ENCODE measurements at regions not wholly inside any gene's neighbourhood (a gene's known extent, or its start where the extent isn't known, plus 50 kb on each side); places are given as distances from the start of the nearest gene placed in this dataset.

GRCh38 chr13:73496711-73497110 lies 437.9 kb downstream of the KLF5 start:
- no peaks in the 10 kb centered on the region for H3K27me3 ChIP-seq (replicated peaks; ENCODE audit: control insufficient read depth, insufficient read depth, low read length)

DNA sequence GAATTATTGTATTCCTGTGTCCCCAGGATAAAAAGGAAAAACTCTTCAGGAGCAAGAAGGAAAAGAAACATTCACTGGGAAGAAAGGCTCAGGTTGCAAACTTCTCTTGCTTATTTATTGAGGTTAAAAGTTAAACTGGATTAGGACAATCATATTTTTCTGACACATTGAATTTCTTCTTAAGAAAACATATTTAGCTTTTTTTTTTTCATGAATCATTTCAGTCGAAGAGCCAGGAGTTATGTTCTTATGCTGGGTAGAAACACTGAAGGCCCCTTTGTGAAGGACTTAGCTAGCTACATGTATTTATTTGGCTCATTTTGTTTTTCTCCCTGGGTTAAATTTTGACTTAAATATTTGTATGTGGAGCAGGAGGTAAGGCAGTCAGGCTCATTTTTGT lies 434.0 kb downstream of the KLF5 start:
- no peaks in the 10 kb centered on the region for H3K9me3 ChIP-seq (ENCODE audit: control insufficient read depth, low read length)
- no peak overlapping the region for H3K9ac ChIP-seq (ENCODE audit: low read length)
- H3K27me3 ChIP-seq (replicated peaks; ENCODE audit: control insufficient read depth, insufficient read depth, low read length): no peaks in the 10 kb centered on the region
- peak; percentile 70 for DNase-seq (ENCODE audit: low read depth)
- no peak overlapping the region for H3K4me3 ChIP-seq (ENCODE audit: low read length)
- no peaks in the 10 kb centered on the region for H3K4me1 ChIP-seq (ENCODE audit: control insufficient read depth, insufficient read depth, low read length)
- H3K36me3 ChIP-seq (ENCODE audit: control insufficient read depth, insufficient read depth, low read length, severe bottlenecking): no peaks in the 10 kb centered on the region

More at GRCh38 chr13:73496711-73497110, 437.9 kb downstream of the KLF5 start:
- peak; percentile 27 for DNase-seq (ENCODE audit: low read depth)
- H3K9ac ChIP-seq (ENCODE audit: low read length): no peak overlapping the region
- H3K36me3 ChIP-seq (ENCODE audit: control insufficient read depth, insufficient read depth, low read length, severe bottlenecking): no peaks in the 10 kb centered on the region
- no peaks in the 10 kb centered on the region for H3K4me1 ChIP-seq (ENCODE audit: control insufficient read depth, insufficient read depth, low read length)
- no peak overlapping the region for H3K4me3 ChIP-seq (ENCODE audit: low read length)
- no peaks in the 10 kb centered on the region for H3K9me3 ChIP-seq (ENCODE audit: control insufficient read depth, low read length)

GRCh38 chr13:73482556-73482955 lies 423.8 kb downstream of the KLF5 start:
- H3K36me3 ChIP-seq (ENCODE audit: control insufficient read depth, insufficient read depth, low read length, severe bottlenecking): no peaks in the 10 kb centered on the region
- no peak overlapping the region for H3K9ac ChIP-seq (ENCODE audit: low read length)
- H3K9me3 ChIP-seq (ENCODE audit: control insufficient read depth, low read length): no peaks in the 10 kb centered on the region
- H3K27me3 ChIP-seq (replicated peaks; ENCODE audit: control insufficient read depth, insufficient read depth, low read length): no peaks in the 10 kb centered on the region
- no peak for DNase-seq (ENCODE audit: low read depth)
- H3K4me3 ChIP-seq (ENCODE audit: low read length): no peak overlapping the region
- peaks cover 20% of the 10 kb centered on the region for H3K4me1 ChIP-seq (ENCODE audit: control insufficient read depth, insufficient read depth, low read length)

GRCh38 chr13:73481886-73482445 lies 423.2 kb downstream of the KLF5 start:
- no peaks in the 10 kb centered on the region for H3K27me3 ChIP-seq (replicated peaks; ENCODE audit: control insufficient read depth, insufficient read depth, low read length)
- H3K4me3 ChIP-seq (ENCODE audit: low read length): no peak overlapping the region
- no peak overlapping the region for H3K9ac ChIP-seq (ENCODE audit: low read length)
- H3K36me3 ChIP-seq (ENCODE audit: control insufficient read depth, insufficient read depth, low read length, severe bottlenecking): no peaks in the 10 kb centered on the region
- no peak for DNase-seq (ENCODE audit: low read depth)
- no peaks in the 10 kb centered on the region for H3K9me3 ChIP-seq (ENCODE audit: control insufficient read depth, low read length)
- H3K4me1 ChIP-seq (ENCODE audit: control insufficient read depth, insufficient read depth, low read length): peaks cover 20% of the 10 kb centered on the region

DNA sequence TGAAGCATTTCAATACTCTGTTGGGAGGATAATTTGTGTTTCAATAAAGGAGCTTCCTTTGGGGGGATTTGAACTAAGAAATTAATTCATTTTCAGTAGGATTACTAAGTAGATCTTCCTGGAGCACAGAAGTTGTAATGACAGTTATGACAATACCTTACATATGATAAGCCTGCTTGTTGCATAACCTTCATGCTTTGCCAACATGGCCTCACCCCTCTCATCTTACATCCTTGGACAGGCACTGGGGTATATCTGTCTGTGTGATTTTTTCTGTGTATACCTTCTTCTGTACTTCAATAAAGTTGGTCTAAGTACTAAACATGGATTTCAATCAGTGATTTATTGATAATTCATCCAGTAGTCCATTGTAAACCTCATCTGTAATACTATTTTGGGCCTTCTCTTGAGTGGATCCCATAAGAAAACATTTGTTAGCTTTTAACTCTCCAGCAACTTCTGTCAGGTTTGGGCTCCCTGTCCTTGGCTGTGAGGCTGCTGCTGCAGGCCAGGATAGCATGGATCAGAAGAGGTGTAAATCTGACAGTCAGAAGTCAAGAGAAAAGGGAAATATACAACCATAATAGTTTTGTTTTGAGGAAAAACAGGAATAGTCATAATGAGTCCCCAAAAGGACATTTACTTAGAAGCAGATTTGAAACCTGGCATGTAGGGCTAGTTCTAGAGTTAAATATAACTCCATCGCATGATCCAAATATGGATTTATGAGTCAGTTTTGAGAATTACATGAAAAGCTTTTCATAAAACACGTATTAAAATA lies 422.2 kb downstream of the KLF5 start:
- Histone ChIP-seq H3K9ac (ENCODE audit: low read length) (no peak overlapping the region), H3K36me3 (ENCODE audit: control insufficient read depth, insufficient read depth, low read length, severe bottlenecking) (no peaks in the 10 kb centered on the region), H3K27me3 (replicated peaks; ENCODE audit: control insufficient read depth, insufficient read depth, low read length) (no peaks in the 10 kb centered on the region), H3K4me3 (ENCODE audit: low read length) (no peak overlapping the region), H3K9me3 (ENCODE audit: control insufficient read depth, low read length) (no peaks in the 10 kb centered on the region), H3K4me1 (ENCODE audit: control insufficient read depth, insufficient read depth, low read length) (peaks cover 20% of the 10 kb centered on the region)
- DNase-seq (ENCODE audit: low read depth): peak; percentile 17

- DNase-seq (ENCODE audit: low read depth): no peak
- Histone ChIP-seq H3K36me3 (ENCODE audit: control insufficient read depth, insufficient read depth, low read length, severe bottlenecking) (no peaks in the 10 kb centered on the region), H3K4me3 (ENCODE audit: low read length) (no peak overlapping the region), H3K27me3 (replicated peaks; ENCODE audit: control insufficient read depth, insufficient read depth, low read length) (no peaks in the 10 kb centered on the region), H3K4me1 (ENCODE audit: control insufficient read depth, insufficient read depth, low read length) (peaks cover 20% of the 10 kb centered on the region), H3K9me3 (ENCODE audit: control insufficient read depth, low read length) (no peaks in the 10 kb centered on the region), H3K9ac (ENCODE audit: low read length) (no peak overlapping the region)
Measured at GRCh38 chr13:73479856-73480255, 421.1 kb downstream of the KLF5 start.

DNA sequence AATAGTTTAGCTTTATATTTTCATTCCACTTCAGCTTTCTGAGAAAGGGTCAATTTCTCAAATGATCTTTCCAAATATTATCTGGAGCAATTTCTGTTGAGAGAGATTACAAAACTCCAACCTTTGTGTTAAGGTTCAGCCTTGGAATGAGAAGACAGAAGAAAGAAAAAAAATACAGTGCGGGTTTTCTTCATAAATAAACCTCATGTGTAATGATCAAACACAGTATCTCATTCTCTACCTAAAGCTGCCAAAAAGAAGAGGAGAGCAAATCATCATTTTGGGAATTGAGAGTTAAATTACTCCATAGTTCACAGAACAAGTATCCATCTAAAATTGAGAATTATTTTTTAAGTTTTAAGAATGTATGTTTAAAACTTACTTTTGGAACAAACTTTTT lies 420.5 kb downstream of the KLF5 start:
- H3K4me1 ChIP-seq (ENCODE audit: control insufficient read depth, insufficient read depth, low read length): peaks cover 20% of the 10 kb centered on the region
- no peak for DNase-seq (ENCODE audit: low read depth)
- no peaks in the 10 kb centered on the region for H3K36me3 ChIP-seq (ENCODE audit: control insufficient read depth, insufficient read depth, low read length, severe bottlenecking)
- H3K4me3 ChIP-seq (ENCODE audit: low read length): no peak overlapping the region
- no peak overlapping the region for H3K9ac ChIP-seq (ENCODE audit: low read length)
- no peaks in the 10 kb centered on the region for H3K9me3 ChIP-seq (ENCODE audit: control insufficient read depth, low read length)
- H3K27me3 ChIP-seq (replicated peaks; ENCODE audit: control insufficient read depth, insufficient read depth, low read length): no peaks in the 10 kb centered on the region

DNA sequence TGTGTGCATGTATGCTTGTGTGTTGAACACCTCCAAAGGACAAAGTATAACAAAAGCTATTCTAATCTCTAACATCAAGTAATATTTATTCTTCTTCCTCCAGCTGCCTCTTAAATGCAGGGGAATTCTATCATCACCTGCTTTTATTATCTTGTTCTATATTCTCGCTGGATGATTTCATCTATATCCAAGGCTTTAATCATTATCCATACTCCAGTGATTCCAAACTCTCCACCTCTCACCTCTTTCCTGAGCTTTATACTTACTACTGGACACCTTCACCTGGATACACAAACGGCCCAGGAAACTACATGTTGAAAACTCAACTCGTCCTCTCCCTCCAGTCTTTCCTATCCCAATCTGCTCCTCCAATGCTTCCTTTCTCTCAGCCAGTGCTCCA lies 418.6 kb downstream of the KLF5 start:
- H3K27me3 ChIP-seq (replicated peaks; ENCODE audit: control insufficient read depth, insufficient read depth, low read length): no peaks in the 10 kb centered on the region
- peaks cover 20% of the 10 kb centered on the region for H3K4me1 ChIP-seq (ENCODE audit: control insufficient read depth, insufficient read depth, low read length)
- H3K9ac ChIP-seq (ENCODE audit: low read length): no peak overlapping the region
- DNase-seq (ENCODE audit: low read depth): no peak
- H3K9me3 ChIP-seq (ENCODE audit: control insufficient read depth, low read length): no peaks in the 10 kb centered on the region
- no peak overlapping the region for H3K4me3 ChIP-seq (ENCODE audit: low read length)
- no peaks in the 10 kb centered on the region for H3K36me3 ChIP-seq (ENCODE audit: control insufficient read depth, insufficient read depth, low read length, severe bottlenecking)

DNA sequence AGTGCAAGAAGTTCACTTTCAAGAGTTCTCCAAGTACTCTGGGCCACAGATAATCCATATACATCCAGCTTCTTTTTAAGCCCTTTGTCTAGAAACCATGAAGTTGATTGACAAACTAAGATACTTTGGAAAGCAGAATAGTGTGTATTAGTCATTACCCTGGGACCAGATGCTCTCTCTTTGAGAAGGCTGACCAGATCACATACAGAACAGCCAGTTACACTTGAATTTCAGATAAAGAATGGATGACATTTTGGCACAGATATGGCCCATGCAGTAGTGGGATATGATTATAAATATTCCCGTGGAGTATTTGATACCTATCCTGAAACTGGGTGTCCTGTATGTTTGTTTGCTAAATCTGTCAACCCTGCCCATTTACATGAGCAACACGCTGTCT lies 414.2 kb downstream of the KLF5 start:
- Histone ChIP-seq H3K9me3 (ENCODE audit: control insufficient read depth, low read length) (no peaks in the 10 kb centered on the region), H3K27me3 (replicated peaks; ENCODE audit: control insufficient read depth, insufficient read depth, low read length) (no peaks in the 10 kb centered on the region), H3K9ac (ENCODE audit: low read length) (no peak overlapping the region), H3K4me1 (ENCODE audit: control insufficient read depth, insufficient read depth, low read length) (no peaks in the 10 kb centered on the region), H3K36me3 (ENCODE audit: control insufficient read depth, insufficient read depth, low read length, severe bottlenecking) (no peaks in the 10 kb centered on the region), H3K4me3 (ENCODE audit: low read length) (no peak overlapping the region)
- DNase-seq (ENCODE audit: low read depth): no peak

DNA sequence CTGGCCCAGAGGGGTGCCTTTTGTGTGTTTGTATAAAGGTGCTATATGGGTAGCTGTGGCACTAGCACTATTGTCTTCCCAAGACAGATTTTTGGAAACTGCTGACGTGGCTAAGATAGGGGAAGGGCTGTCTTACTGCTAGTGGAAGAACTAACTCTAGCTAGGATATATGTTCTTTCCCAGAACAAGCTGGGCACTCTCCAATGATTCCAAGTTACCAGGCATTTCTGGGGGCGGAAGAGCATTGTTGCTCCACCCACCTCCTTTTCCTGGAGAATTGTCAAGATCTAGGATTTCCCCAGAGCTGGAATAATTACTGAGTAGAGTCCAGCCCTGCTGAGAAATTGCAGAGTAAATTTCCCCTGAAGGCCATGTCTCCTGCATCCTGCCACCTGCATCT lies 408.3 kb downstream of the KLF5 start:
- peak; percentile 50 for DNase-seq (ENCODE audit: low read depth)
- no peaks in the 10 kb centered on the region for H3K36me3 ChIP-seq (ENCODE audit: control insufficient read depth, insufficient read depth, low read length, severe bottlenecking)
- no peaks in the 10 kb centered on the region for H3K4me1 ChIP-seq (ENCODE audit: control insufficient read depth, insufficient read depth, low read length)
- H3K9ac ChIP-seq (ENCODE audit: low read length): no peak overlapping the region
- no peaks in the 10 kb centered on the region for H3K27me3 ChIP-seq (replicated peaks; ENCODE audit: control insufficient read depth, insufficient read depth, low read length)
- no peak overlapping the region for H3K4me3 ChIP-seq (ENCODE audit: low read length)
- no peaks in the 10 kb centered on the region for H3K9me3 ChIP-seq (ENCODE audit: control insufficient read depth, low read length)

DNA sequence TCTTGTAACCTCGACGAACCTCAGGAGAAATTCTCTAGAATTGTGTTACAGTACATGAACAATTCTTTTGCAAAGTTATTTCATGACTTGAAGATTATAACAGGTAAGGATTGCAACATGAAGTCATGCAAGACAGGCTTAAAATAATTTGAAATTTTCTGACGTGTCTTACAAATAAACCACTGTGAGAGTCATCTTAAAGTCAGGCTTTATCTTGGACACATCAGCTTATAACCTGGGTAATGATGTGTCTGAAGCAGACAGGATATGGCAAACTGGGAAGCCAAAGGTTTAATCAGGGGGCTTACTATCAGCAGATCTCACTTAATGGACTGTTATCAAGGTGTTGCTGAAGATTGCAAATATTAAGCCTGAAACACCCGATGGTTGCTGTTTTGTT lies 407.8 kb downstream of the KLF5 start:
- DNase-seq (ENCODE audit: low read depth): no peak
- Histone ChIP-seq H3K36me3 (ENCODE audit: control insufficient read depth, insufficient read depth, low read length, severe bottlenecking) (no peaks in the 10 kb centered on the region), H3K9ac (ENCODE audit: low read length) (no peak overlapping the region), H3K9me3 (ENCODE audit: control insufficient read depth, low read length) (no peaks in the 10 kb centered on the region), H3K27me3 (replicated peaks; ENCODE audit: control insufficient read depth, insufficient read depth, low read length) (no peaks in the 10 kb centered on the region), H3K4me1 (ENCODE audit: control insufficient read depth, insufficient read depth, low read length) (no peaks in the 10 kb centered on the region), H3K4me3 (ENCODE audit: low read length) (no peak overlapping the region)

DNA sequence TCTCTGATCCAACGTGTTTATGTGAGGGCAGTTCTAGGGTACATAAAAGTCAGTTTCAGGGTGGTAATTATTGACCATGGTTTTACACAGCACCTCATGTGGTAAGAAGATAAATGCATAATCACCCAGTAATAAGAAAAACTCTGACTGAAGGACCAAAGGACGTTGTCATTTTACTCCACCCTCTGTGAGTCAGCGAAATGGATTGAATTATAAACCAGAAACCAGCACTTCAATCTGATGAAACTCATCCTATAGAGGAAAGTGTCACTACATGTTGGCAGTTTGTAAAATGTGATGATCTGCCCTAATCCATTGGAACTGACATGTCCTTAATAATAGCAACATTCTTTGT lies 406.8 kb downstream of the KLF5 start:
- H3K27me3 ChIP-seq (replicated peaks; ENCODE audit: control insufficient read depth, insufficient read depth, low read length): no peaks in the 10 kb centered on the region
- H3K36me3 ChIP-seq (ENCODE audit: control insufficient read depth, insufficient read depth, low read length, severe bottlenecking): no peaks in the 10 kb centered on the region
- H3K9ac ChIP-seq (ENCODE audit: low read length): no peak overlapping the region
- H3K9me3 ChIP-seq (ENCODE audit: control insufficient read depth, low read length): no peaks in the 10 kb centered on the region
- peak; percentile 57 for DNase-seq (ENCODE audit: low read depth)
- H3K4me3 ChIP-seq (ENCODE audit: low read length): no peak overlapping the region
- H3K4me1 ChIP-seq (ENCODE audit: control insufficient read depth, insufficient read depth, low read length): no peaks in the 10 kb centered on the region
